SH-SY5Y (cell line): ENCODE measurements at regions not wholly inside any gene's neighbourhood (a gene's known extent, or its start where the extent isn't known, plus 50 kb on each side); places are given as distances from the start of the nearest gene placed in this dataset.

Source experiments
- GATA2 ChIP-seq: IDR thresholded peaks from 2 replicates; pipeline ENCODE4 v1.6.1; 2011; ENCODE audit warnings: mild to moderate bottlenecking, low read depth, low read length
- GATA3 ChIP-seq: IDR thresholded peaks from 2 replicates; pipeline ENCODE4 v1.6.1; 2011; ENCODE audit warnings: low read depth, mild to moderate bottlenecking, low read length, moderate library complexity

- TF ChIP-seq GATA2 (no peak), GATA3 (no peak)
Measured at GRCh38 chr22:25353516-25354445, 134.3 kb downstream of the CRYBB2 start.

- TF ChIP-seq GATA3 (no peak), GATA2 (no peak)
Measured at GRCh38 chr22:25354456-25354855, 135.0 kb downstream of the CRYBB2 start.

- no peak for TF ChIP-seq GATA2
- no peak for TF ChIP-seq GATA3
Measured at GRCh38 chr22:25357132-25357455, 137.7 kb downstream of the CRYBB2 start.

DNA sequence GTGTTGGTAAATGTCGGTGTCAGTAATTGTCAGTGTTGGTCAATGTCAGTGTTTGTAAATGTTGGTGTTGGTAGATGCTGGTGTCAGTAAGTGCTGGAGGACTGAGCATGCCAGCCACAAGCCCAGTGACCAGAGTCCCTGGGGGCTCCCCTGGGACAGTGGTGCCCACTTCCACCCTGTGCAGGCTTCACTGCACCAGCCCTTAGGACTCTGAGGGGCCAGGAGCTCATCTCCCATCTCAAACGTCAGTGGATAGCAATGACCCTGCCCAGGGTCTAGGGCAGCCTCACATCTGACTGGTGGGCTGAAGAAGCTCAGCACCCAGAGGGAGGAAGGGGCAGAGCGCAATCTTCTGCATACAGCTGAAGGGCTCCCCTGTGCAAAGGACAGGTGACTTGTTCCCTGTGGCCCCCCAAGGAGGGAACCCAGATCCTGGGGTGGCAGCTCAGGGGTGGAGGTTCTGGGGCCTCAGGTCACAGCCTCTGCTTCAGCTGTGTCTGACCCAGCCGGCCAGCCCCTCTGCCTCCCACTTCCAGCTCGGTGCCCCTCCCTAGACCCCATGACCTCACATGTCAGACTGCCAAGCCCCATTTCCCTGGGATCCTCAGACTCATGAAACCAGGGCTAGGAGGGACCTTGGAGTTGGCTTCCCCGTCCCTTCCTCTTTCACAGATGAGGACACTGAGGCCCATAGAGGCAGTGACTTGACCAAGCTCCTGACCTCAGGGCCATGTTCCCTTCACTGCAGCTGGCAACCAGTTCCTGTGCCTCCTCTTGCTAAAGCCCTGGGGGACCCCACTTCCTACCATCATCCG, 138.4 kb downstream of the CRYBB2 start:
- TF ChIP-seq GATA2 = no peak
- TF ChIP-seq GATA3 = no peak

- TF ChIP-seq GATA3 = no peak
Measured at GRCh38 chr22:25358421-25359170, 139.2 kb downstream of the CRYBB2 start.

DNA sequence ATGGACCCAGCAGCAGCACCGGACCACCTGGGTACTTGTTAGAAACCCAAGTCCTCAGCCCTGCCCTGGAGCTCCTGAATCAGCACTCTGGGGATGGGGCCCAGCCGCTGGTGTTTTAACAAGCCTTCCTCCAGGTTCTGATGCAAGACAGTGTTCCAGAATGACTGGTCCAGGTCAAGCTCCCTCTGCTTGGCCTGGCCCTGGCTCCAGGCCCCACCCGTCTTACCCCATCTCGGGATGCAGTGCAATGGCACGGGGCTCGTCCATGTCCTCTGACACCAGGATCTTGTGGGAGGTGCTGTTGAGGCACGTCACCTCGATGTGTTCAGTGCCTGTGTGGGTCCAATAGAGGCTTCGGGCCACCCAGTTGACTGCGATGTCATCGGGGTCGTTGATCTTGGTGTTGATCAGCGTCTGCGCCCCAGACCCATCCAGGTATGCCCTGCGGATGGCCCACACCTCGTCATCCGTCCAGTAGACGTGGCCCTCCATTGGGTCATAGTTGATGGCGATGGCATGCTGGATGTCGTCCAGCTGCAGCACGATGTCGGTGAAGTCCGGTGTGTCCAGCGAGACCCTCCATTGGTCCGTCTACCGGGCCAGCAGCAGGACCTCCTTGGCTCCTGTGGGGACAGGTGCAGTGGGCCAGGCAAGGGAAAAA, 140.3 kb downstream of the CRYBB2 start:
- TF ChIP-seq GATA2 (no peak), GATA3 (no peak)

DNA sequence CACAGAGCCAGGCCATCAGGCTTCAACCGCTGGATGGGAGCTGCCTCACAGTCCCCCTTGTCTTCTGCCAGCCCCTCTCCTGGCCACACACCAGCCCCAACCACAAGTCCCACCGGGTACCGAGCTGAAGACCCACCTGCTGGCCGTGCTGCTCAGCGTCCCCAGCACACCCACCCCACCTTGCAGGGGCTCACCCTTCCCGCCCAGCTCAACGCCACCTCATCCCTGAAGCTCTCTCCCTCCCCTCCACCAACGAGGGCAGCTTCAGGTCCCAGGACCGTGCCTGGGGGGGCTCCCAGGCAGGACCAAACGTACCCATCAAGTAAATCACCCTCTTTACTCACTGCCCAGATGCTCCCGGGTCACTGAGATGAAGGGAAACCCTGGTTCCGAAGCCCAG, 141.0 kb downstream of the CRYBB2 start:
- no peak for TF ChIP-seq GATA2
- TF ChIP-seq GATA3 = no peak

- TF ChIP-seq GATA3 = no peak
- no peak for TF ChIP-seq GATA2
Measured at GRCh38 chr22:25360891-25361645, 141.6 kb downstream of the CRYBB2 start.

DNA sequence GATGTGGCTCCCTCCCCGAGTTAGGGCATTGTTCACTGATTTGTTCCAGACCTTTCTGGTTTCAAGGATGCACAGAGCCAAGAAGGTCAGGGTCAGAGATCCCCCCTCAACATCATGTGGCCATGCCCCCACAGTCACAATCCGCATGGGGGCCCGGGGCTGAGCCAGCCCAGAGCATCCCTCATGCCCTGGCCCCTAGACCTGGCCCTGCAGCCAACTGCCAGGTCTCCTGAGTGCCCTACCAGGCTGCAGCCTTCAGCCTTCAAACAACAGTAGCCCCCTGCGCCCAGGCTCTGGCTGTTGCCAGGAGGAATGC, 142.4 kb downstream of the CRYBB2 start:
- TF ChIP-seq GATA3 (no peak), GATA2 (no peak)

- TF ChIP-seq GATA2 (no peak), GATA3 (no peak)
Measured at GRCh38 chr22:25362215-25362882, 142.9 kb downstream of the CRYBB2 start.

- TF ChIP-seq GATA2 (no peak), GATA3 (no peak)
Measured at GRCh38 chr22:25362883-25363240, 143.4 kb downstream of the CRYBB2 start.

DNA sequence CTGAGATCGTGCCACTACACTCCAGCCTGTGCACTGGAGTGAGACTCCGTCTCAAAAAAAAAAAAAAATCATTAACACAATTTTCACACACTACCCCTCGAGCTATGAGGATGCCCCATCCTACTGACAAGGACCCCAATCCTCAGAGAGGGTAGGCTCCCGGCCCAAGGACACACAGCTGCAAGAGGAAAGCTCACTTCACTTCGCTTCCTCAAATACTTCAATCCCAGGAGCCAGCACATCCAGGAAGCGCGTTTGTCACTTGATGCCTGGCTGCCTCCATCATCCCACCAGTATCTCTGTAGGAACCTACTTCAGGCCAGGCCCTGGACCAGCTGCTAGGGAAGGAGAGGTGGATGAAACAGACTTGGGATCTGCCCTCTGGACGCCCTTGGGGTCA, 144.0 kb downstream of the CRYBB2 start:
- TF ChIP-seq GATA2 (no peak), GATA3 (no peak)

DNA sequence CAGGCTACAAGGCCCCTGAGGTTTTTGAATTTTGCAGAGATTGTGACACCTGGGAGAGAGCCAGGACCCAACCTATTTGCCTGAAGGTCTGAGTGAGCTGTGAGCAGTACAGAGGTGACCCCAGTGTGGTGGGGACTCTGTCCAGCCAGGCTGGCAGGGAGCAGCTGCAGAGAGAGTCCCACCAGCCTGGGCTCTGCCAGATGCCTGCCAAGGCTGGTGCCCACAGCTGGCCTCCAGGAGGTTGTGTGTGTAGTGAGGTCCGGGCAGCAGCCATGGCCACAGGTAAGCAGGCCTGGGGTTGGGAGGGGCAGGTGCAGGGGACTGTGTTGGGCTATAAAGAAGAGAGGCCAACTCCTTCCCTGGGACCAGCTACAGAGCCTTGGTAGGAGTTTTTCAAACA, 144.8 kb downstream of the CRYBB2 start:
- TF ChIP-seq GATA3 (no peak), GATA2 (no peak)
